ENCODE measurements at regions not wholly inside any gene's neighbourhood (a gene's known extent, or its start where the extent isn't known, plus 50 kb on each side); places are given as distances from the start of the nearest gene placed in this dataset.

DNA sequence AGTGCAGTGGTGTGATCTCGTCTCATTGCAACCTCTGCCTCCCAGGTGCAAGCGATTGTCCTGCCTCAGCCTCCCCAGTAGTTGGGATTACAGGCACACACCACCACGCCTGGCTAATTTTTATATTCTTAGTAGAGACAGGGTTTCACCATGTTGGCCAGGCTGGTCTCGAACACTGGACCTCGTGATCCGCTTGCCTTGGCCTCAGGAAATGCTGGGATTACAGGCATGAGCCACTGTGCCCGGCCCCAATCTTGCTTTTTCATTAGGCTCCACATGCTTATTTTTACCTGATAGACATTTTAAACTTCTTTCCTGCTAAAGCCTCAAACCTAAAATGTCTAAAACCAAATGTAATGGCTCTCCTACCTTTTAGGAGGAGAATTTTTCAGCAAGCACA is 817.0 kb upstream of the NECTIN3 start:
- Histone ChIP-seq H3K9me3 (ENCODE audit: control insufficient read depth, low read length) (no peaks in the 10 kb centered on the region), H3K4me3 (ENCODE audit: insufficient read depth in 1 of 2, low read depth in 1 of 2, low read length in 2 of 2) (no peak overlapping the region), H4K91ac (ENCODE audit: low read length) (no peak overlapping the region), H3K36me3 (ENCODE audit: control insufficient read depth in 1 of 2, insufficient read depth in 2 of 2, low read depth in 1 of 2, low read length in 2 of 2) (no peaks in the 10 kb centered on the region), H3K9ac (ENCODE audit: low read length) (no peak overlapping the region), H3K4me1 (ENCODE audit: control insufficient read depth, insufficient read depth, low read depth, low read length) (no peaks in the 10 kb centered on the region), H3K14ac (ENCODE audit: low read length in 2 of 2) (no peak overlapping the region), H3K23ac (ENCODE audit: low read length in 2 of 2) (no peak overlapping the region), H2AK5ac (ENCODE audit: low read length, severe bottlenecking) (no peak overlapping the region), H4K8ac (ENCODE audit: low read length) (no peak overlapping the region), H3K4me2 (ENCODE audit: low read length, poor library complexity, severe bottlenecking) (no peak overlapping the region), H3K4ac (ENCODE audit: low read depth in 1 of 2, low read length in 2 of 2) (no peak overlapping the region), H2BK5ac (ENCODE audit: low read depth, low read length, poor library complexity, severe bottlenecking) (no peak overlapping the region), H3K18ac (ENCODE audit: low read depth in 1 of 2, low read length in 2 of 2) (no peak overlapping the region), H2AFZ (ENCODE audit: low read depth, low read length) (no peak overlapping the region), H3K27ac (ENCODE audit: low read length, poor library complexity, severe bottlenecking) (no peak overlapping the region), H3K79me1 (replicated peaks; ENCODE audit: low read length, poor library complexity, severe bottlenecking) (no peaks in the 10 kb centered on the region), H3K27me3 (ENCODE audit: control insufficient read depth in 1 of 2, insufficient read depth in 1 of 2, low read length in 2 of 2) (no peaks in the 10 kb centered on the region), H2BK15ac (ENCODE audit: low read depth, poor library complexity, severe bottlenecking) (no peak overlapping the region), H2BK120ac (ENCODE audit: low read depth, low read length) (no peak overlapping the region), H2BK12ac (ENCODE audit: low read length in 2 of 2) (no peak overlapping the region)
- no peak for DNase-seq
- WGBS = 92% methylated on average over 7 of the region's 7 CpGs

DNA sequence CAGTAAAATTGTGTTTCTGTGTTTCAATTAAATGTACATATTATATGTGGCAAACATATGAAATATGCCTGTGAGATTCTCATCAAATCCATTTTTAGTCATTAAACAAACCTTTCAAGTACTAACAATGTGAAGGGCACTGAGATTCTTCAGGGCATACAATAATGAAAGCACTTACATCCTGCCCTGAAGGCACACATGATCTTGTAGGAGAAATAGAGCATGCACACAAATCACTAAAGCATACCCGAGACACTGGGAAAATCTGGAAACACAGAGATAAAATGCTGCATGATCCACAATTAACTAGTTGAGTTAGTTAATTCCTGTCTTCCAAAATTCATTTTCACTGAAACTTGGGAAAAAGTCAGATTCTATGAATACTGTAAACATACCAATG is 810.5 kb upstream of the NECTIN3 start:
- H3K18ac ChIP-seq (ENCODE audit: low read depth in 1 of 2, low read length in 2 of 2) = no peak overlapping the region
- H3K4me2 ChIP-seq (ENCODE audit: low read length, poor library complexity, severe bottlenecking) = no peak overlapping the region
- no peak overlapping the region for H2BK15ac ChIP-seq (ENCODE audit: low read depth, poor library complexity, severe bottlenecking)
- no peaks in the 10 kb centered on the region for H3K36me3 ChIP-seq (ENCODE audit: control insufficient read depth in 1 of 2, insufficient read depth in 2 of 2, low read depth in 1 of 2, low read length in 2 of 2)
- H3K23ac ChIP-seq (ENCODE audit: low read length in 2 of 2) = no peak overlapping the region
- H3K4ac ChIP-seq (ENCODE audit: low read depth in 1 of 2, low read length in 2 of 2) = no peak overlapping the region
- H3K4me1 ChIP-seq (ENCODE audit: control insufficient read depth, insufficient read depth, low read depth, low read length) = no peaks in the 10 kb centered on the region
- H2AFZ ChIP-seq (ENCODE audit: low read depth, low read length) = no peak overlapping the region
- no CpG with 5 or more reads among the region's 1 CpG for WGBS
- no peak overlapping the region for H2AK5ac ChIP-seq (ENCODE audit: low read length, severe bottlenecking)
- DNase-seq = no peak
- no peak overlapping the region for H4K8ac ChIP-seq (ENCODE audit: low read length)
- H3K14ac ChIP-seq (ENCODE audit: low read length in 2 of 2) = no peak overlapping the region
- H4K91ac ChIP-seq (ENCODE audit: low read length) = no peak overlapping the region
- H2BK12ac ChIP-seq (ENCODE audit: low read length in 2 of 2) = no peak overlapping the region
- no peak overlapping the region for H3K27ac ChIP-seq (ENCODE audit: low read length, poor library complexity, severe bottlenecking)
- no peak overlapping the region for H2BK5ac ChIP-seq (ENCODE audit: low read depth, low read length, poor library complexity, severe bottlenecking)
- no peaks in the 10 kb centered on the region for H3K79me1 ChIP-seq (replicated peaks; ENCODE audit: low read length, poor library complexity, severe bottlenecking)
- no peak overlapping the region for H3K9ac ChIP-seq (ENCODE audit: low read length)
- H3K9me3 ChIP-seq (ENCODE audit: control insufficient read depth, low read length) = no peaks in the 10 kb centered on the region
- no peak overlapping the region for H2BK120ac ChIP-seq (ENCODE audit: low read depth, low read length)
- no peaks in the 10 kb centered on the region for H3K27me3 ChIP-seq (ENCODE audit: control insufficient read depth in 1 of 2, insufficient read depth in 1 of 2, low read length in 2 of 2)
- H3K4me3 ChIP-seq (ENCODE audit: insufficient read depth in 1 of 2, low read depth in 1 of 2, low read length in 2 of 2) = no peak overlapping the region

DNA sequence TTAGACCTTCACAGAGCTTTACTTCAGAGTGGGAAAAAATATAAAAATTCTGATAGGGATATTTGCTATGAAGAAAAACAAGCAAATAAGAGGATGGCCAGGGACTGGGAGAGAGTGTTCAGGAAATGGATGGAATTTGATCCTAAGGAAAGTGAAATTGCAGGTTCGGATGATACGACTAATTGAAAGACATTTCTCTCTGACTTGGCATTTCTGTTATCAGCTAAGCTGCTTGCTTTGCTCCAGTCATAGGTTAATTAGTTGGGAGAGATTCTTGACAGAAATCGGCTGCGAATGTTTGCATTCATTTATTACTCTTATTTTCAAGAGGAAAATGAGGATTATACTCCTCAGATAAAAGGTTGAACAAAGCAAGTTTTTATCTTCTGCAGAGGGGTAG is 808.7 kb upstream of the NECTIN3 start:
- no peak overlapping the region for H3K4me3 ChIP-seq (ENCODE audit: insufficient read depth in 1 of 2, low read depth in 1 of 2, low read length in 2 of 2)
- no peak overlapping the region for H4K8ac ChIP-seq (ENCODE audit: low read length)
- WGBS = 96% methylated on average over 2 of the region's 4 CpGs

DNA sequence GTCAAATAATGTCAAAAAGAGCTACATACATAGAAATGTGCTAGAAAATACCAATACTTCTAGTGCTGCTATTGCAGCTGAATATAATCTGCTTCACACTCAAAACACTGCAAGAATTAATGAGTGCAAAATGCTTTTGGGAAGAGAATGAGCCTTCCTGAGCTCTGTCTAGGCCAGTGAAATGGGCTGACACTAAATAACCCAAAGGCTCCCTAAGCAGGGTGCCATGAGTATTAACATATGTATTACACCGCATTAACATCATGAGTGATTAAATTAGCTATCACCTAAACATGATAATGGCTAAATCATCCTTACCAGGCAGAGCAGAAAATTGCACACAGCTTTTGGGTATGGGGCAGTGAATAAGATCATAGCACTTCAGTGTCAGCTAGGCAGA is 806.3 kb upstream of the NECTIN3 start:
- H3K4me1 ChIP-seq (ENCODE audit: control insufficient read depth, insufficient read depth, low read depth, low read length) = peaks cover 2% of the 10 kb centered on the region
- H2BK120ac ChIP-seq (ENCODE audit: low read depth, low read length) = no peak overlapping the region
- 86% methylated on average over 1 of the region's 1 CpG for WGBS
- H3K4me3 ChIP-seq (ENCODE audit: insufficient read depth in 1 of 2, low read depth in 1 of 2, low read length in 2 of 2) = no peak overlapping the region
- no peak overlapping the region for H4K8ac ChIP-seq (ENCODE audit: low read length)
- H3K14ac ChIP-seq (ENCODE audit: low read length in 2 of 2) = no peak overlapping the region
- H2BK5ac ChIP-seq (ENCODE audit: low read depth, low read length, poor library complexity, severe bottlenecking) = no peak overlapping the region
- H3K9ac ChIP-seq (ENCODE audit: low read length) = no peak overlapping the region
- no peak overlapping the region for H2BK12ac ChIP-seq (ENCODE audit: low read length in 2 of 2)
- H2BK15ac ChIP-seq (ENCODE audit: low read depth, poor library complexity, severe bottlenecking) = no peak overlapping the region
- H3K27ac ChIP-seq (ENCODE audit: low read length, poor library complexity, severe bottlenecking) = no peak overlapping the region
- H3K4me2 ChIP-seq (ENCODE audit: low read length, poor library complexity, severe bottlenecking) = no peak overlapping the region
- H3K4ac ChIP-seq (ENCODE audit: low read depth in 1 of 2, low read length in 2 of 2) = no peak overlapping the region
- DNase-seq = no peak
- no peak overlapping the region for H2AFZ ChIP-seq (ENCODE audit: low read depth, low read length)
- no peaks in the 10 kb centered on the region for H3K79me1 ChIP-seq (replicated peaks; ENCODE audit: low read length, poor library complexity, severe bottlenecking)
- H3K18ac ChIP-seq (ENCODE audit: low read depth in 1 of 2, low read length in 2 of 2) = no peak overlapping the region
- H3K27me3 ChIP-seq (ENCODE audit: control insufficient read depth in 1 of 2, insufficient read depth in 1 of 2, low read length in 2 of 2) = no peaks in the 10 kb centered on the region
- no peaks in the 10 kb centered on the region for H3K9me3 ChIP-seq (ENCODE audit: control insufficient read depth, low read length)
- no peak overlapping the region for H2AK5ac ChIP-seq (ENCODE audit: low read length, severe bottlenecking)
- no peak overlapping the region for H4K91ac ChIP-seq (ENCODE audit: low read length)
- no peaks in the 10 kb centered on the region for H3K36me3 ChIP-seq (ENCODE audit: control insufficient read depth in 1 of 2, insufficient read depth in 2 of 2, low read depth in 1 of 2, low read length in 2 of 2)
- no peak overlapping the region for H3K23ac ChIP-seq (ENCODE audit: low read length in 2 of 2)

More for the DNA sequence above, 808.7 kb upstream of the NECTIN3 start:
- Histone ChIP-seq H3K4me1 (ENCODE audit: control insufficient read depth, insufficient read depth, low read depth, low read length) (peaks cover 2% of the 10 kb centered on the region), H4K91ac (ENCODE audit: low read length) (no peak overlapping the region), H3K23ac (ENCODE audit: low read length in 2 of 2) (no peak overlapping the region), H3K18ac (ENCODE audit: low read depth in 1 of 2, low read length in 2 of 2) (no peak overlapping the region), H3K4me2 (ENCODE audit: low read length, poor library complexity, severe bottlenecking) (no peak overlapping the region), H2BK12ac (ENCODE audit: low read length in 2 of 2) (no peak overlapping the region), H2AK5ac (ENCODE audit: low read length, severe bottlenecking) (no peak overlapping the region), H2BK120ac (ENCODE audit: low read depth, low read length) (no peak overlapping the region), H3K27me3 (ENCODE audit: control insufficient read depth in 1 of 2, insufficient read depth in 1 of 2, low read length in 2 of 2) (no peaks in the 10 kb centered on the region), H2BK5ac (ENCODE audit: low read depth, low read length, poor library complexity, severe bottlenecking) (no peak overlapping the region), H3K9me3 (ENCODE audit: control insufficient read depth, low read length) (no peaks in the 10 kb centered on the region), H3K14ac (ENCODE audit: low read length in 2 of 2) (no peak overlapping the region), H3K79me1 (replicated peaks; ENCODE audit: low read length, poor library complexity, severe bottlenecking) (no peaks in the 10 kb centered on the region), H3K9ac (ENCODE audit: low read length) (no peak overlapping the region), H2AFZ (ENCODE audit: low read depth, low read length) (no peak overlapping the region), H2BK15ac (ENCODE audit: low read depth, poor library complexity, severe bottlenecking) (no peak overlapping the region), H3K27ac (ENCODE audit: low read length, poor library complexity, severe bottlenecking) (no peak overlapping the region), H3K4ac (ENCODE audit: low read depth in 1 of 2, low read length in 2 of 2) (no peak overlapping the region), H3K36me3 (ENCODE audit: control insufficient read depth in 1 of 2, insufficient read depth in 2 of 2, low read depth in 1 of 2, low read length in 2 of 2) (no peaks in the 10 kb centered on the region)
- no peak for DNase-seq

Data from mesenchymal stem cell (in vitro differentiated cells and primary cell).